T-helper 2 cell treated with Interferon-gamma antibody and Interleukin-4, amounts not matched to agents 5 μg/mL and 100 μg/mL, for 36 hours (primary cell): ENCODE measurements at regions not wholly inside any gene's neighbourhood (a gene's known extent, or its start where the extent isn't known, plus 50 kb on each side); places are given as distances from the start of the nearest gene placed in this dataset.

Source experiments
- DNase-seq: peaks from one replicate; pipeline ENCODE4 v3.0.0; 2021; ENCODE audit warnings: low spot score
- H3K27ac Mint-ChIP-seq: one replicate; pipeline ENCODE4 v1.8.0; 2021; ENCODE audit warnings: mild to moderate bottlenecking, mixed read lengths
- H3K27me3 Mint-ChIP-seq: one replicate; pipeline ENCODE4 v1.8.0; 2021; ENCODE audit warnings: low read depth, mixed read lengths
- H3K36me3 Mint-ChIP-seq: one replicate; pipeline ENCODE4 v1.8.0; 2021; ENCODE audit warnings: low read depth, mixed read lengths
- H3K4me1 Mint-ChIP-seq: one replicate; pipeline ENCODE4 v1.8.0; 2021; ENCODE audit warnings: low read depth, mixed read lengths
- H3K4me3 Mint-ChIP-seq: one replicate; pipeline ENCODE4 v1.8.0; 2022; ENCODE audit warnings: mild to moderate bottlenecking, moderate library complexity, mixed read lengths
- H3K9me3 Mint-ChIP-seq: one replicate; pipeline ENCODE4 v1.8.0; 2021; ENCODE audit warnings: mixed read lengths

- Mint-ChIP-seq H3K27me3 (no peaks in the 10 kb centered on the region), H3K4me3 (no peak overlapping the region), H3K36me3 (no peaks in the 10 kb centered on the region), H3K27ac (no peak overlapping the region), H3K4me1 (no peaks in the 10 kb centered on the region), H3K9me3 (no peaks in the 10 kb centered on the region)
- no peak for DNase-seq
Measured at GRCh38 chr11:45568049-45568448, 97.4 kb downstream of the CHST1 start.

- H3K27me3 Mint-ChIP-seq, result no peaks in the 10 kb centered on the region
- H3K4me1 Mint-ChIP-seq, result no peaks in the 10 kb centered on the region
- H3K36me3 Mint-ChIP-seq, result no peaks in the 10 kb centered on the region
- no peak overlapping the region for H3K27ac Mint-ChIP-seq
- no peak overlapping the region for H3K4me3 Mint-ChIP-seq
- no peak for DNase-seq
- H3K9me3 Mint-ChIP-seq, result no peaks in the 10 kb centered on the region
Measured at GRCh38 chr11:45565446-45565988, 99.9 kb downstream of the CHST1 start.

GRCh38 chr11:45563810-45564209 is 101.6 kb downstream of the CHST1 start:
- Mint-ChIP-seq H3K4me1 (no peaks in the 10 kb centered on the region), H3K27ac (no peak overlapping the region), H3K27me3 (no peaks in the 10 kb centered on the region), H3K36me3 (no peaks in the 10 kb centered on the region), H3K9me3 (no peaks in the 10 kb centered on the region), H3K4me3 (no peak overlapping the region)
- DNase-seq, result no peak

GRCh38 chr11:45563171-45563570 is 102.3 kb downstream of the CHST1 start:
- no peaks in the 10 kb centered on the region for H3K27me3 Mint-ChIP-seq
- no peak overlapping the region for H3K4me3 Mint-ChIP-seq
- no peaks in the 10 kb centered on the region for H3K4me1 Mint-ChIP-seq
- no peaks in the 10 kb centered on the region for H3K36me3 Mint-ChIP-seq
- no peak overlapping the region for H3K27ac Mint-ChIP-seq
- DNase-seq, result no peak
- H3K9me3 Mint-ChIP-seq, result no peaks in the 10 kb centered on the region

GRCh38 chr11:45560913-45561281 is 104.5 kb downstream of the CHST1 start:
- DNase-seq, result no peak
- H3K4me3 Mint-ChIP-seq, result no peak overlapping the region
- H3K27ac Mint-ChIP-seq, result no peak overlapping the region
- no peaks in the 10 kb centered on the region for H3K9me3 Mint-ChIP-seq
- peaks cover 3% of the 10 kb centered on the region for H3K27me3 Mint-ChIP-seq
- no peaks in the 10 kb centered on the region for H3K36me3 Mint-ChIP-seq
- no peaks in the 10 kb centered on the region for H3K4me1 Mint-ChIP-seq

- Mint-ChIP-seq H3K9me3 (no peaks in the 10 kb centered on the region), H3K27ac (no peak overlapping the region), H3K36me3 (no peaks in the 10 kb centered on the region), H3K4me1 (no peaks in the 10 kb centered on the region), H3K4me3 (no peak overlapping the region), H3K27me3 (peaks cover 3% of the 10 kb centered on the region)
- no peak for DNase-seq
Measured at GRCh38 chr11:45560155-45560912, 105.1 kb downstream of the CHST1 start.

- Mint-ChIP-seq H3K36me3 (no peaks in the 10 kb centered on the region), H3K9me3 (no peaks in the 10 kb centered on the region), H3K4me1 (no peaks in the 10 kb centered on the region), H3K27me3 (peaks cover 3% of the 10 kb centered on the region), H3K4me3 (no peak overlapping the region), H3K27ac (no peak overlapping the region)
- no peak for DNase-seq
Measured at GRCh38 chr11:45556851-45557707, 108.3 kb downstream of the CHST1 start.

GRCh38 chr11:45554230-45554967 is 111.0 kb downstream of the CHST1 start:
- Mint-ChIP-seq H3K9me3 (no peaks in the 10 kb centered on the region), H3K27me3 (peaks cover 3% of the 10 kb centered on the region), H3K4me3 (no peak overlapping the region), H3K4me1 (no peaks in the 10 kb centered on the region), H3K27ac (no peak overlapping the region), H3K36me3 (no peaks in the 10 kb centered on the region)
- no peak for DNase-seq

- no peak overlapping the region for H3K4me3 Mint-ChIP-seq
- peaks cover 3% of the 10 kb centered on the region for H3K27me3 Mint-ChIP-seq
- no peak overlapping the region for H3K27ac Mint-ChIP-seq
- DNase-seq, result no peak
- no peaks in the 10 kb centered on the region for H3K4me1 Mint-ChIP-seq
- H3K9me3 Mint-ChIP-seq, result no peaks in the 10 kb centered on the region
- no peaks in the 10 kb centered on the region for H3K36me3 Mint-ChIP-seq
Measured at GRCh38 chr11:45553383-45553936, 112.0 kb downstream of the CHST1 start.

- Mint-ChIP-seq H3K4me3 (no peak overlapping the region), H3K36me3 (no peaks in the 10 kb centered on the region), H3K9me3 (no peaks in the 10 kb centered on the region), H3K27ac (no peak overlapping the region), H3K27me3 (no peaks in the 10 kb centered on the region), H3K4me1 (no peaks in the 10 kb centered on the region)
- DNase-seq, result no peak
Measured at GRCh38 chr11:45551191-45551713, 114.2 kb downstream of the CHST1 start.

GRCh38 chr11:45549257-45549656 is 116.2 kb downstream of the CHST1 start:
- no peaks in the 10 kb centered on the region for H3K4me1 Mint-ChIP-seq
- H3K27ac Mint-ChIP-seq, result no peak overlapping the region
- no peaks in the 10 kb centered on the region for H3K36me3 Mint-ChIP-seq
- no peak for DNase-seq
- H3K4me3 Mint-ChIP-seq, result no peak overlapping the region
- H3K9me3 Mint-ChIP-seq, result no peaks in the 10 kb centered on the region
- no peaks in the 10 kb centered on the region for H3K27me3 Mint-ChIP-seq

- Mint-ChIP-seq H3K27ac (no peak overlapping the region), H3K36me3 (no peaks in the 10 kb centered on the region), H3K4me3 (no peak overlapping the region), H3K9me3 (no peaks in the 10 kb centered on the region), H3K4me1 (no peaks in the 10 kb centered on the region), H3K27me3 (peaks cover 2% of the 10 kb centered on the region)
- no peak for DNase-seq
Measured at GRCh38 chr11:45546366-45546765, 119.1 kb downstream of the CHST1 start.

- H3K4me3 Mint-ChIP-seq, result no peak overlapping the region
Measured at GRCh38 chr11:45544826-45545225, 120.6 kb downstream of the CHST1 start.

More at GRCh38 chr11:45544826-45545225, 120.6 kb downstream of the CHST1 start:
- Mint-ChIP-seq H3K9me3 (no peaks in the 10 kb centered on the region), H3K27ac (no peak overlapping the region), H3K27me3 (peaks cover 2% of the 10 kb centered on the region), H3K4me1 (no peaks in the 10 kb centered on the region), H3K36me3 (no peaks in the 10 kb centered on the region)
- no peak for DNase-seq
